Erythroblast (primary cell): ENCODE measurements at regions not wholly inside any gene's neighbourhood (a gene's known extent, or its start where the extent isn't known, plus 50 kb on each side); places are given as distances from the start of the nearest gene placed in this dataset.

Experiments
- DNase-seq, 2 experiments: peaks; one replicate each; lab custom pipeline; 2025; lab: John Stamatoyannopoulos, UW
- GATA1 ChIP-seq: IDR thresholded peaks from 2 replicates; pipeline ENCODE4 v1.6.1; 2011; ENCODE audit warnings: low read depth, mild to moderate bottlenecking, control low read depth, low read length, moderate library complexity
- POLR2A ChIP-seq: IDR thresholded peaks from 2 replicates; pipeline ENCODE4 v1.6.1; 2011; ENCODE audit warnings: mild to moderate bottlenecking, low read length

DNA sequence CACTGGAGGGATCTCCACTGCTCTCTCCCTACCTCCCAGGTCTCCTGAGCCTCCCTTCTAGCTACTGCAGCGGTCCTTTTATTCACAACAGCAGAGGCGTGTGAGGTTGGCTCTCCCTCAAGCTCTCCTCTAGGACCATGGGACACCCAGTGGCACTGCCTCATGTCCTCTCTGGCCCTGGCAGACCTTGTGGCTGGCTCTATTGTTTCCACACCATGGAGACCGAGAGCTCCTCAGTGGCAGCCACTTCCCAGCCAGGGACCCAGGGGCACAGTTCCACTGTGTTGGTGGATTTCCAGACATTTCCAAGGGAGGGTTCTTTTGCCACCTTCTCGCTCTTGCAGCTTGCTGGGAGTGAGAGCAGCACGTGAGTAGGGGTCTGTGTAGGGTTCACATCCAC lies 204.9 kb downstream of the AXIN2 start:
- no peak for DNase-seq
- no peak for TF ChIP-seq POLR2A
- no peak for TF ChIP-seq GATA1

DNA sequence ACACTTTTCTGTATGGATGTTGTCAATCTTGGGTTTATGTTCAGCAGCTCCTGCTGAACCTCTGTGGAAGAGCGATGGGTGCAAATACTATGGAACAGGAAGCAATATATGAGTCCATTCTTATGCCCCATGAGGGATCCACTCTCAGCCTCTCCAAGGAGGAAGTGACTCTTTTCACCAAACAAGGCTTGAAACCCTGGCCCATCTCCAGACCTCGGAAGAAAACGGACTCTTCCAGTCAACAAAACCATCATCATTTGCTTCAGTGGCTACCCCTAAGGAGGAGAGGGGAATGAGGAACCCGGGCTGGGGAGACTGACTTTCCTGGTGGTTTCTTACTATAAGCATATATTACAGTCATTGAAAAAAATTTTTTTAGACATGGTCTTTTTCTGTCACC lies 206.2 kb downstream of the AXIN2 start:
- TF ChIP-seq POLR2A (no peak), GATA1 (no peak)
- no peak for DNase-seq

DNA sequence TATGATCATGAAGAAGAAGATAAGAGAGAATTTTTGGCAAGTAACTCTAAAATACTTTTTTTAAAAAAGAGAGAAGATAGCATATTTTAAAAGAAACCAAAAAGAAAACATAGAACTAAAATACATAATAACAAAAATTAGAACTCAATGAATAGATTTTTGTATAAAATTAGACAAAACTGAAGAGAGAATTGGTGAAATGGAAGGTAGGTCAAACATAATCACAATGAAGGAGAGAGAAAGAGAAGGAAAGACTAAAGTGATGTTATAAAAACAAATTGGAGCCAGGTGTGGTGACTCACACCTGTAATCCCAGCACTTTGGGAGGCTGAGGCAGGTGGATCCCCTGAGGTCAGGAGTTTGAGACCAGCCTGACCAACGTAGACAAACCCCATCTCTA lies 211.5 kb downstream of the AXIN2 start:
- no peak for TF ChIP-seq POLR2A
- TF ChIP-seq GATA1 = no peak
- DNase-seq = no peak

DNA sequence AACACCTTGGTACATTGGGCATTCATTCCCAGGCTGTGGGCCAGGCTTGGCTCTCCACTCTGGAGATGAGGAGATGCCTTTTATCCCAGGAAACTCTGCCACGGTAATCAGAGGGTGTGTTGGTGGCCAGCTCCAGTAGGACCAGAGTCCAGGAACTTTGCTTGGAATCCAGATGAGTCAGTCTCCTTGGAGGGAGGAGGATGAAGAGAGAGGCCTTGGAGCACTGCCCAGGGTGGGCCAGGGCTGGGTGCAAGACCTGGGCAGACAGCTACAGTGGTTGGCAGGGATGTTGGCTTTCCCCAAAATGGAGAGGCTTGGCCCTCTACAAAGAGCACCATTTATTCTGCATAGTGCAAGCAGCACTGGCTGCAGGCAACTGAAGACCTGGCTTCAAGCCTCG lies 209.0 kb downstream of the RGS9 start:
- TF ChIP-seq POLR2A (no peak), GATA1 (no peak)

DNA sequence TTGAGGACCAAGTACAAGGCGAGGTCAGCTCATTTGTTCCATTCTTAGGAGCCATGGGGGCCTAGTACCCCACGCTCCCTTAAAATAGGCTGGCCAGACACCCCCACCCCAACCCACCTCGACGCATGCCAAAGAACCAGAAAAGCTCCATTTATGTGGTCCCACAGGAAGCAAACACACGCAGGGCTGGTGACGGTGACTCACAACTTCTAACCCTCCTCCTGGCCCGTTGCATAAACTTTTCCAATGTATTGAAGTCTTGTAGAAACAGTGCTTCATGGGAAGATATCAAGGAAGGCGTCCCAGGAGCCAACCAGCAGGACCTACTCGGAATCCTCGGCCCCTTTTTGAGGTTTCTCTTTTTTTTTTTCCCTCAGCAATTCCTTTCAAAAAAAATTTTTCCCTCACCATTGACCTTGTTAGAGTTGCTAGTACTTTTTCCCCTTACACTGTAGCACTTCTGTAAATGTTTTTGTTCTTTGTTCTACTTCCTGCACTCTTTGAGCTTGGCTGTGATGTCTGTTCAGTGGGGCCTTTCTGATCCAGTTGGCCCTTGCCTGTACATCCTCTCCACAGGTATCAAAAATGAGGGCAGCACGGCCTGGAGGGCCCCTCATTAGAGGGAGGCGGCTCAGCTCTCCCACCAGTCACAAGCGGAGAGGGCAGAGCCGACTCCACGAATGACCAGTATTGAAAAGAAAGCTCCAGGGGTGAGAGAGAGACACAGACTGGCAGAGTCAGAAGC lies 208.3 kb downstream of the RGS9 start:
- TF ChIP-seq POLR2A (no peak), GATA1 (no peak)
- DNase-seq = no peak

More for the DNA sequence above, 209.0 kb downstream of the RGS9 start:
- DNase-seq = no peak

DNA sequence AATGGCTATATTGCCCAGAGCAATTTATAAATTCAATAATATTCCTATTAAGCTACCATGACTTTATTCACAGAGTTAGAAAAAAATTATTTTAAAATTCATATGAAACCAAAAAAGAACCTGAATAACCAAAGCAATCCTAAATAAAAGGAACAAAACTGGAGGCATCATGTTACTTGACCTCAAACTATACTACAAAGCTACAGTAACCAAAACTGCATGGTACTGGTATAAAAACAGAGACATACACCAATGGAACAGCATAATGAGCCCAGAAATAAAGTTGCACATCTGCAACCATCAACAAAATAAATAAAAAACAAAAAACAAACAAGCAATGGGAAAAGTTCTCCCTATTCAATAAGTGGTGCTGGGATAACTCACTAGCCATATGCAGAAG lies 203.2 kb downstream of the RGS9 start:
- DNase-seq = no peak
- TF ChIP-seq GATA1 = no peak
- TF ChIP-seq POLR2A = no peak

DNA sequence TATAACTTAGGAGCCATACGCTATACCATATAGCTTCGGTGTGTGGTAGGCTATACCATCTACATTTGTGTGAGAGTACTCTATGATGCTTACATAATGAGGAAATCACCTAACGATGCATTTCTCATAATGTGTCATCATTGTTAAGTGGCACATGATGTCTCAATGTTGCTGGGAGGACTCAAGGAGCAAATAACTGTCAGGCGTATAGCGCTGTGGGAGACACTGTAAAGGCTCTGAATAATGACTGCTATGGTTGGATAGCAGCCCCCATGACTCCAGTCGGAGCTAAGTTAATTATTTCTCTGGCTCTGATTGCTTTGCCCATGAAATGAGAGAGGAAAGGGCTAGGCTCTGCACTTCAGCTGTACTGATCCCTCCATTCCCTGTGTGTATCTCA lies 197.2 kb downstream of the RGS9 start:
- no peak for DNase-seq
- no peak for TF ChIP-seq POLR2A
- no peak for TF ChIP-seq GATA1

DNA sequence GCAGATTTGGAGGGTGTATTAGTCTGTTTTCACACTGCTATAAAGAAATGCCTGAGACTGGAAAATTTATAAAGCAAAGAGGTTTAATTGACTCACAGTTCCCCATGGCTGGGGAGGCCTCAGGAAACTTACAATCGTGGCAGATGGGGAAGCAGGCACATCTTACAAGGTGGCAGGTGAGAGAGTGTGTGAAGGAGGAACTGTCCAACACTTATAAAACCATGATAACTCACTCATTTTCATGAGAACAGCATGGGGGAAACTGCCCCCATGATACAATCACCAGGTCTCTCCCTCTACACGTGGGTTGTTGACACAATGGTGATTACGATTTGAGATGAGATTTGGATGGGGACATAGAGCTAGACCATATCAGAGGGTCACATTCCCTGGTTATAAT lies 195.6 kb downstream of the RGS9 start:
- no peak for DNase-seq

DNA sequence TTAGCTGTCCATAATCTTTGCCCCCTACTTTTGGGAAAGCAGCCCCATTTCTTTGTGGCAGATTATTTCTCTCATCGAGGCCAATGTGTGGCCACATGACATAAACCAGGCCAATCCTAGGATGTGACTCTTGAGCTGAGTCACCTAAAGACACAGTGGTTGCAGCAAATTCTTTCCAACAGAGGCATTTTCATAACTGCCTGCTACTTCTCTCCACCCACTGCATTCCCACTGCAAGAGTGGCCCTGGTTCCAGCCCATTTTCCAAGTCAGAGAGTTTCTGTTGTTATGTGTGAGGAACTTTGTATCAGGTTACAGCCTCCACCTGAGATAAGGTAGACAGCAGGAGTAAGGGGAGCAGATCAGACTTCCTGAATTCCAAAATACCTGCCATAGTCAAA lies 195.2 kb downstream of the RGS9 start:
- DNase-seq = no peak
- no peak for TF ChIP-seq GATA1
- TF ChIP-seq POLR2A = no peak

More for the DNA sequence above, 195.6 kb downstream of the RGS9 start:
- TF ChIP-seq POLR2A (no peak), GATA1 (no peak)

DNA sequence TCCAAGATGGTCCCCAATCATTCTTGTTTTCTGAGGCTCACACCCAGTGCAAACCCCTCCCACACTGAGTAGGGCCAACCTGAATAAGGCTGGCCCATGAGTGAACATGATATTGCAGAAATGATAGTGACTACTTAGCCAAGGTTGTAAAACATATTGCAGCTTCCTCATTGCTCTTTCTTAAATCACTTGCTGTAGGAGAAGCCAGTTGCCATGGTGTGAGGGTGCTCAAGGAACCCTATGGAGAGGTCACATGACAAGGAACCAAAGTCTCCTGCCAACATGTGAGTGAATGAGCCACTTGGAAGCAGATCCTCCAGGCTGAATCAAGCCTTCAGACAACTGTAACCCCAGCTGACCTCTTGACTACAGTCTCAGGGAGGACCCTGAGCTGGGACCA lies 191.4 kb downstream of the RGS9 start:
- no peak for TF ChIP-seq POLR2A
- no peak for TF ChIP-seq GATA1
- DNase-seq = no peak

DNA sequence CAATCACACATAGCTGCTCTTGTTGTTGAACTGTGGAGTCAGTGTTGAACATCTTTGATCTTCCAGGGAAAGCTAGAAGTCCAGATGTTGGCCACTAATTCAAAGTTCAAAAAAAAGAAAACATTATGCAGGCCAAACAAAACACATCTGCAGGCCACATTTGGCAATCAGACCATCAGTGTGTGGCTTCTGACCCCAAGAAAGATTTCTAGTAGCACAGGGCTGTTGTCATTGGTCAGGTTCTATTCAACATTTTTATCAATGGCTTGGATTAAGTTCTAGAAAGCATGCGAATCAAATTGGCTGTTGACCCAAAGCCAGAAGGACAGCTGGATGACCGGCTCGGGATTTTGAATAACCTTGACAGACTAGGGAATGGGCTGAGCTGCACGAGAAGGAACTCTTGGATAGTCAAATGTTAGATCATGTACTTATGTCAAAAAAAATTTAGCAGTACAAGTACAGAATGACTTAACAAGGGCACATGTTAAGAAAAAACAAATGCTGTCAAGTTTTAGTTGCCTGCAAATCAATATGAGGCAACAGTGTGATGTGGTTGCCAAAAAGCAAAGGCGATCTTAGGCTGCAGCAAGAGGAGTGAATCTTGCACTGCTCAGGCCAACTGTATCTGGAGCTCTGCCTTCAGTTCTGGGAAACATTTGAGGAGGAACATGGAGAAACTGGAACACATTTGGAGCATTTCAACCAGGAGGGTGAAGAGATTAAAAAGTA lies 187.6 kb downstream of the RGS9 start:
- DNase-seq = no peak
- no peak for TF ChIP-seq POLR2A
- TF ChIP-seq GATA1 = no peak

DNA sequence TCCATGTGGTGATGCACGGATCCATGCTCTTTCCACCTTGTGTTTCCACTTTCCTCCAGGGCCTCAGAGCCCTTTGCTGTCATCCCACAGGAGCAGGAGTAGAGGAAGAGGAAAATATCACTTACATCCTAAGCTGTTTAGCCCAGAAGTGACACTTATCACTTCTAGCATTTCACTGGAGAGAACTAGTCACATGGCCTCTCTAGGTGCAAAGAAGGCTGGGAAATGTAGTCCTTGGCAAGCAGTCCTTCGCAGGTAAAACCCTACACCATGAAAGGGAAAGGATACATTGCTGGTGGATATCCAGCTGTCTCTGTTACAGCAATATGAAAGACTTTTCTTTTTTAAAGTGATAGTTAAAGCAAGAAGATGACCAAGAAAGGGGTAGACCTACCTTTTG lies 185.9 kb downstream of the RGS9 start:
- no peak for DNase-seq

DNA sequence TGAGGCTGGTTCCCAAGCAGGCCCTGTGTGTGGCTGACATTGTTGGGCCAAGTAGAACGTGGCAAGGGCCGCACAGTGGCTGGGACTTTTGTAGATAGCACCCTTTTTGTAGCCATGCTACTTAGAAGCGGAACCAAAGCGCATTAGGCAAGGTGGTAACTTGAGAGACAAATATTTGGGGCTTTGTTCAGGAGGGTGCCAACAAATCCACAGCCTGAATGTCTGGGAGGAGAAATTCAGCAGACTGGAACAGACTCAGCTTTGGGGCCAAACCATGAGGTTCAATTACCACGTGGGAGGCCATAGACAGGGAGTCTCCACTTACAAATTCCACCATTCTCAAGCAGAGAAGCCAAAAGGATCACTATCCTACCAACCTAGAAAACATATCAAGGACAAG lies 183.7 kb downstream of the RGS9 start:
- TF ChIP-seq GATA1 (no peak), POLR2A (no peak)
- no peak for DNase-seq

More for the DNA sequence above, 185.9 kb downstream of the RGS9 start:
- TF ChIP-seq POLR2A = no peak
- TF ChIP-seq GATA1 = no peak

DNA sequence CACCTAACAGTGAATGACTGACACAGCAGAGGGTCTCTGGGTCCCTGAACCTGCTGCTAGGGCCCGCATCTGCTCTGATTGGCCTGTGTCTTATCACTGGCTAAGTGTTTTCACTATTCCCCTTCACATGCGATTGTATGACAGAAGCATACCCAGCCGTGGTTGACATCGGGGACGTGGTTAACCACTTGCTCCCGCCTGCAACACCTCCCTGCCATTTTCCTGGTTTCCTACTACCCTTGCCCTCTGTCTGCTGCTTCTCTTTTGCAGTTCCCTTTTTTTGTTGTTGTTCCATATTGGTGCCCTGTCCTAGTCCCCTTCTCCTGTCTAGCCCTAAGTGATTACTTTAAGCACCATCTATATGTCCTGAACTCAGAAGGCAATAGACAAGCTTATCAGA lies 177.0 kb downstream of the RGS9 start:
- no peak for DNase-seq
- no peak for TF ChIP-seq GATA1
- no peak for TF ChIP-seq POLR2A
